Neural cell (in vitro differentiated cells): ENCODE measurements at regions not wholly inside any gene's neighbourhood (a gene's known extent, or its start where the extent isn't known, plus 50 kb on each side); places are given as distances from the start of the nearest gene placed in this dataset.

ENCODE experiments used
- H2AFZ ChIP-seq: fragments of 200-600, 300-800 bp; sonication (generic), shearing (Covaris generic); 2 replicates; pipeline ENCODE4 v1.6.0; 2014; ENCODE audit warnings: low read depth, mild to moderate bottlenecking, antibody characterized with exemption, low read length, moderate library complexity
- H3F3A ChIP-seq: fragments of 200-600 bp; shearing (Covaris generic); 2 replicates; pipeline ENCODE4 v1.6.1; 2016; ENCODE audit warnings: mild to moderate bottlenecking, moderate library complexity, mixed read lengths, antibody characterized with exemption, low read length; ENCODE audit not compliant: insufficient read depth, poor library complexity, severe bottlenecking
- H3K27ac ChIP-seq: fragments of 200-600, 300-800 bp; sonication (generic), shearing (Covaris generic); 2 replicates; pipeline ENCODE4 v1.5.1; 2014; ENCODE audit warnings: mild to moderate bottlenecking, low read length, moderate library complexity
- H3K27me3 ChIP-seq: fragments of 300-800, 200-600 bp; sonication (generic), shearing (Covaris generic); 2 replicates; pipeline ENCODE4 v1.6.0; 2014; ENCODE audit warnings: mild to moderate bottlenecking, low read depth, low read length, moderate library complexity; ENCODE audit not compliant: insufficient read depth
- H3K36me3 ChIP-seq: fragments of 300-800, 200-600 bp; sonication (generic), shearing (Covaris generic); 2 replicates; pipeline ENCODE4 v1.5.1; 2014; ENCODE audit warnings: mild to moderate bottlenecking, antibody characterized with exemption, low read length, moderate library complexity; ENCODE audit not compliant: insufficient read depth
- H3K4me2 ChIP-seq: fragments of 300-800, 200-600 bp; sonication (generic), shearing (Covaris generic); 2 replicates; pipeline ENCODE4 v1.6.0; 2014; ENCODE audit warnings: mild to moderate bottlenecking, low read length
- H3K4me3 ChIP-seq: fragments of 300-800, 200-600 bp; sonication (generic), shearing (Covaris generic); 2 replicates; pipeline ENCODE4 v1.5.1; 2014; ENCODE audit warnings: mild to moderate bottlenecking, low read length, moderate library complexity
- H3K79me2 ChIP-seq: fragments of 200-600 bp; shearing (Covaris generic); replicated peaks from 2 replicates; pipeline ENCODE4 v1.6.0; 2014; ENCODE audit warnings: mild to moderate bottlenecking, low read length, moderate library complexity; ENCODE audit not compliant: insufficient read depth
- H3K9ac ChIP-seq: fragments of 300-800, 200-600 bp; sonication (generic), shearing (Covaris generic); 2 replicates; pipeline ENCODE4 v1.6.1; 2016; ENCODE audit warnings: mild to moderate bottlenecking, low read length, mixed read lengths
- H3K9me2 ChIP-seq: fragments of 200-600 bp; shearing (Covaris generic); 2 replicates; pipeline ENCODE4 v1.6.1; 2016; ENCODE audit warnings: mild to moderate bottlenecking, low read length, mixed read lengths; ENCODE audit not compliant: insufficient read depth
- H3K9me3 ChIP-seq: fragments of 200-600, 300-800 bp; sonication (generic), shearing (Covaris generic); 2 replicates; pipeline ENCODE4 v1.6.1; 2016; ENCODE audit warnings: mild to moderate bottlenecking, mixed run types, low read length, moderate library complexity, mixed read lengths
- H4K20me1 ChIP-seq: fragments of 200-600 bp; shearing (Covaris generic); 2 replicates; pipeline ENCODE4 v1.6.1; 2016; ENCODE audit warnings: mild to moderate bottlenecking, mixed run types; ENCODE audit not compliant: insufficient read depth
- EP300 ChIP-seq: fragments of 450-650 bp; conservative IDR thresholded peaks from 2 replicates; pipeline ENCODE4 v1.6.1; 2014; ENCODE audit warnings: antibody characterized with exemption, mild to moderate bottlenecking, moderate library complexity; ENCODE audit not compliant: poor library complexity, severe bottlenecking
- EZH2 ChIP-seq: fragments of 200-600, 300-800 bp; shearing (Covaris generic), sonication (generic); IDR thresholded peaks from 2 replicates; pipeline ENCODE4 v1.6.1; 2014; ENCODE audit warnings: antibody characterized with exemption, low read length, borderline replicate concordance, mild to moderate bottlenecking; ENCODE audit not compliant: insufficient read depth, poor library complexity, severe bottlenecking
- MXI1 ChIP-seq: fragments of 450-650 bp; conservative IDR thresholded peaks from 2 replicates; pipeline ENCODE4 v1.6.1; 2014; ENCODE audit warnings: antibody characterized with exemption, mild to moderate bottlenecking; ENCODE audit not compliant: poor library complexity, severe bottlenecking
- POLR2AphosphoS5 ChIP-seq: IDR thresholded peaks from 2 replicates; pipeline ENCODE4 v1.6.1; 2012
- RAD21 ChIP-seq: fragments of 450-650 bp; conservative IDR thresholded peaks from 2 replicates; pipeline ENCODE4 v1.6.1; 2014; ENCODE audit warnings: antibody characterized with exemption, mild to moderate bottlenecking, moderate library complexity
- SMC3 ChIP-seq: fragments of 450-650 bp; conservative IDR thresholded peaks from 2 replicates; pipeline ENCODE4 v1.6.1; 2014; ENCODE audit warnings: antibody characterized with exemption, mild to moderate bottlenecking, moderate library complexity; ENCODE audit not compliant: poor library complexity
- TAF1 ChIP-seq: IDR thresholded peaks from 2 replicates; pipeline ENCODE4 v1.6.1; 2012; ENCODE audit warnings: low read depth
- TF ChIP-seq, protein P1 (sequence below): fragments of 450-650 bp; IDR thresholded peaks from 2 replicates; pipeline ENCODE4 v1.5.1; 2014; ENCODE audit warnings: antibody characterized with exemption, mild to moderate bottlenecking, moderate library complexity; ENCODE audit not compliant: poor library complexity, severe bottlenecking
- TF ChIP-seq, protein P2 (sequence below): IDR thresholded peaks from 2 replicates; pipeline ENCODE4 v1.6.1; 2012; ENCODE audit warnings: borderline replicate concordance

DNA sequence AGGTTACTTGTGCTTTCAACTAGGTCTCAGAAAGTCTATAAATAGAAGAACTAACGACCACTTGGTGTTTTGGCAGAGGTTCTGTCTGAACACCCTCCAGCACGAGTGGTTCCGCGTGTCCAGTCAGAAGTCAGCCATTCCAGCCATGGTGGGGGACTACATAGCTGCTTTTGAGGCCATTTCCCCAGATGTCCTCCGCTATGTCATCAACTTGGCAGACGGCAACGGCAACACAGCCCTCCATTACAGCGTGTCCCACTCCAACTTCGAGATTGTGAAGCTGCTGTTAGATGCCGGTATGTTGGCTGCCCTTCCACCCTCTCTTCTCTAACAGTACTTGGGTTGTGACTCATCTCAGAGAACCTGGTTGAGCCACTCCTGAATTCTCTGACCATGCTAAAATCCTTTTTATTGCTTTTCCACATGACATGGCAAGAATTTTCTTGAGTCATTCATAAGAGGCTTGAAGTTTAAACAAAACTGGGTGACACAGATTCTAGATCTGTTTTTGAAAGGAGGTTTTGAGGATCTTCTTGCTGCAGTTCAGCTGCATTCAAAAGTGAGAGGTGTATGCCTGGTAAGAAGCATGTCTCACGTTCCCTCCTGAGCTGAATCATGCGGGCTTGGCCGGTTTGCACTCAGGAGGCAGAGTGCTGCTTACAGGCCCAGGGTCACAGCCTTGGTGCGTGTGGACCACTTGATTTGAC is 103.1 kb upstream of the DMRT1 start:
- no peaks in the 10 kb centered on the region for H3K79me2 ChIP-seq
- H4K20me1 ChIP-seq: no peaks in the 10 kb centered on the region
- H3K9ac ChIP-seq: no peak overlapping the region
- no peak overlapping the region for H2AFZ ChIP-seq
- no peaks in the 10 kb centered on the region for H3K9me3 ChIP-seq
- no peak overlapping the region for H3K27ac ChIP-seq
- H3K4me2 ChIP-seq: no peak overlapping the region
- H3K9me2 ChIP-seq: no peaks in the 10 kb centered on the region
- TF ChIP-seq, protein P1, sequence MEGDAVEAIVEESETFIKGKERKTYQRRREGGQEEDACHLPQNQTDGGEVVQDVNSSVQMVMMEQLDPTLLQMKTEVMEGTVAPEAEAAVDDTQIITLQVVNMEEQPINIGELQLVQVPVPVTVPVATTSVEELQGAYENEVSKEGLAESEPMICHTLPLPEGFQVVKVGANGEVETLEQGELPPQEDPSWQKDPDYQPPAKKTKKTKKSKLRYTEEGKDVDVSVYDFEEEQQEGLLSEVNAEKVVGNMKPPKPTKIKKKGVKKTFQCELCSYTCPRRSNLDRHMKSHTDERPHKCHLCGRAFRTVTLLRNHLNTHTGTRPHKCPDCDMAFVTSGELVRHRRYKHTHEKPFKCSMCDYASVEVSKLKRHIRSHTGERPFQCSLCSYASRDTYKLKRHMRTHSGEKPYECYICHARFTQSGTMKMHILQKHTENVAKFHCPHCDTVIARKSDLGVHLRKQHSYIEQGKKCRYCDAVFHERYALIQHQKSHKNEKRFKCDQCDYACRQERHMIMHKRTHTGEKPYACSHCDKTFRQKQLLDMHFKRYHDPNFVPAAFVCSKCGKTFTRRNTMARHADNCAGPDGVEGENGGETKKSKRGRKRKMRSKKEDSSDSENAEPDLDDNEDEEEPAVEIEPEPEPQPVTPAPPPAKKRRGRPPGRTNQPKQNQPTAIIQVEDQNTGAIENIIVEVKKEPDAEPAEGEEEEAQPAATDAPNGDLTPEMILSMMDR: no peak
- no peak for TF ChIP-seq POLR2AphosphoS5
- no peak for TF ChIP-seq EZH2
- no peak for TF ChIP-seq EP300
- no peak for TF ChIP-seq MXI1
- no peak for TF ChIP-seq TAF1
- TF ChIP-seq RAD21: no peak
- TF ChIP-seq, protein P2, sequence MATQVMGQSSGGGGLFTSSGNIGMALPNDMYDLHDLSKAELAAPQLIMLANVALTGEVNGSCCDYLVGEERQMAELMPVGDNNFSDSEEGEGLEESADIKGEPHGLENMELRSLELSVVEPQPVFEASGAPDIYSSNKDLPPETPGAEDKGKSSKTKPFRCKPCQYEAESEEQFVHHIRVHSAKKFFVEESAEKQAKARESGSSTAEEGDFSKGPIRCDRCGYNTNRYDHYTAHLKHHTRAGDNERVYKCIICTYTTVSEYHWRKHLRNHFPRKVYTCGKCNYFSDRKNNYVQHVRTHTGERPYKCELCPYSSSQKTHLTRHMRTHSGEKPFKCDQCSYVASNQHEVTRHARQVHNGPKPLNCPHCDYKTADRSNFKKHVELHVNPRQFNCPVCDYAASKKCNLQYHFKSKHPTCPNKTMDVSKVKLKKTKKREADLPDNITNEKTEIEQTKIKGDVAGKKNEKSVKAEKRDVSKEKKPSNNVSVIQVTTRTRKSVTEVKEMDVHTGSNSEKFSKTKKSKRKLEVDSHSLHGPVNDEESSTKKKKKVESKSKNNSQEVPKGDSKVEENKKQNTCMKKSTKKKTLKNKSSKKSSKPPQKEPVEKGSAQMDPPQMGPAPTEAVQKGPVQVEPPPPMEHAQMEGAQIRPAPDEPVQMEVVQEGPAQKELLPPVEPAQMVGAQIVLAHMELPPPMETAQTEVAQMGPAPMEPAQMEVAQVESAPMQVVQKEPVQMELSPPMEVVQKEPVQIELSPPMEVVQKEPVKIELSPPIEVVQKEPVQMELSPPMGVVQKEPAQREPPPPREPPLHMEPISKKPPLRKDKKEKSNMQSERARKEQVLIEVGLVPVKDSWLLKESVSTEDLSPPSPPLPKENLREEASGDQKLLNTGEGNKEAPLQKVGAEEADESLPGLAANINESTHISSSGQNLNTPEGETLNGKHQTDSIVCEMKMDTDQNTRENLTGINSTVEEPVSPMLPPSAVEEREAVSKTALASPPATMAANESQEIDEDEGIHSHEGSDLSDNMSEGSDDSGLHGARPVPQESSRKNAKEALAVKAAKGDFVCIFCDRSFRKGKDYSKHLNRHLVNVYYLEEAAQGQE: no peak
- no peak for TF ChIP-seq SMC3
- no peaks in the 10 kb centered on the region for H3F3A ChIP-seq
- H3K27me3 ChIP-seq: no peaks in the 10 kb centered on the region
- H3K36me3 ChIP-seq: no peaks in the 10 kb centered on the region
- H3K4me3 ChIP-seq: no peak overlapping the region

- H3K9me2 ChIP-seq: no peaks in the 10 kb centered on the region
- no peaks in the 10 kb centered on the region for H3K79me2 ChIP-seq
- H4K20me1 ChIP-seq: no peaks in the 10 kb centered on the region
- no peaks in the 10 kb centered on the region for H3K36me3 ChIP-seq
- H3K4me3 ChIP-seq: no peak overlapping the region
- no peak overlapping the region for H3K4me2 ChIP-seq
- no peaks in the 10 kb centered on the region for H3F3A ChIP-seq
- TF ChIP-seq EP300 (no peak), SMC3 (no peak), EZH2 (no peak), POLR2AphosphoS5 (no peak)
- TF ChIP-seq, protein P2: no peak
- no peak overlapping the region for H2AFZ ChIP-seq
- no peaks in the 10 kb centered on the region for H3K27me3 ChIP-seq
- H3K9me3 ChIP-seq: no peaks in the 10 kb centered on the region
- no peak overlapping the region for H3K27ac ChIP-seq
- no peak overlapping the region for H3K9ac ChIP-seq
Observed at GRCh38 chr9:739362-739761, 102.1 kb upstream of the DMRT1 start.
